ENCODE measurements at regions not wholly inside any gene's neighbourhood (a gene's known extent, or its start where the extent isn't known, plus 50 kb on each side); places are given as distances from the start of the nearest gene placed in this dataset.

DNA sequence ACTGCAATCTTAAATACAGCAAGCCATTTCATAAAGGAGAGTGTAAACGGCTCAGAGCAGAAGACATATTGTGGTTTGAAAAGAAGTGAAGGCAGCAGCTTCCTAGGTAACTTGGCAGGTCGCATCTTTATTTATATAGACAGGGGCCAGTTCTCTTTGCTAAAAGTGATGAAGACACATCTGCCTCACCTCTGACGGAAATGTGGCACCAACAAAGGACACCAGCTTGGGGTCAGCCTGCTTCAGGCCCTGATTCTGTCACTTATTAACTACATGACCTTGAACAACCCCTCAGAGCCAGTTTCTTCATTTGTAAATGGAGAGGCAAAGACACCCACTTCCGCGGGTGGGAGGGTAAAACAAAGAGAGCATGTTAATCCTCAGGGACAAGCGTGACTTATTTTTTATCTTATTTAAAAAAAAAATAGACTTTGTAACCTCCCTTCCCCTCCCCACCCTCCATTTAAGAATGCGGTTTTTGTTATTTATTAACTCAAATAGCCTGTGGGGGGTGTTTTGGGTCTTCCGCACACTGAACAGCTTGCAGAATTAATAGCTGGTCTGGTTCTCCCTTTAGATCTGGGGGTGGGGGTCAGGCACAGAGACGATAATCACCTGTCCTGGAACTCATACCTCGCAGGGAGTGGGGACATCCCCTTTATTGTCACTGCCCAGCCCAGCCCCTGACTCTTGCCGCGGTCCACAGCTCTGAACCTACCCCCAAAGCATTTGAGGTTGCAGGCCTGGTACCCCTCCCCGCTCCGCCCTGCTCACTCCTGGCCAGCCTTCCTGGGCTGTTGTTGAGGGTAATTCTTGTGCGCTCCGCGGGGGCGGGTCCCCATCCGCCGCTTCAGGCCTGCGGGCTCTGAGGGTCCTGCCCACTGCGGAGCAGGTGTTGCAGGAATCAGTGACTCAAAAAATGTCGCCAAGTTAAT, 64.2 kb upstream of the TMEM17 start:
- Histone ChIP-seq H3K4me3 (replicated peaks in 1 of 3; ENCODE audit: low read depth in 2 of 3, low read length in 3 of 3) (no peak overlapping the region), H3K36me3 (replicated peaks in 1 of 2; ENCODE audit: control insufficient read depth in 1 of 2, insufficient read depth in 2 of 2, low read length in 2 of 2) (no peaks in the 10 kb centered on the region), H3K27ac (ENCODE audit: low read depth in 1 of 2, low read length in 2 of 2) (no peak overlapping the region), H3K79me2 (ENCODE audit: insufficient read depth, low read length) (no peaks in the 10 kb centered on the region), H3K9ac (ENCODE audit: insufficient read depth, low read length, poor library complexity, severe bottlenecking) (no peak overlapping the region), H2AFZ (ENCODE audit: insufficient read depth, low read depth, low read length, poor library complexity, severe bottlenecking) (peak overlapping the region; percentile 43), H4K20me1 (ENCODE audit: insufficient read depth, low read length) (no peaks in the 10 kb centered on the region), H3K9me3 (replicated peaks in 1 of 2; ENCODE audit: control insufficient read depth in 1 of 2, insufficient read depth in 1 of 2, low read length in 2 of 2) (no peaks in the 10 kb centered on the region), H3K4me2 (replicated peaks; ENCODE audit: extremely low read depth, low read length, poor library complexity, severe bottlenecking) (no peak overlapping the region), H3K4me1 (ENCODE audit: control insufficient read depth in 1 of 2, insufficient read depth in 2 of 2, low read length in 2 of 2) (peaks cover 0 to 5% of the 10 kb centered on the region in 2 donors), H3K27me3 (ENCODE audit: control insufficient read depth in 2 of 2, insufficient read depth in 2 of 2, low read length in 2 of 2) (peaks cover 19 to 33% of the 10 kb centered on the region in 2 donors)
- TF ChIP-seq CTCF (IDR thresholded peaks at IDR 0.05), result no peak
- Mint-ChIP-seq H3K36me3 (no peaks in the 10 kb centered on the region), H3K27ac (no peak overlapping the region), H3K4me1 (peaks cover 6% of the 10 kb centered on the region), H3K27me3 (ENCODE audit: low read depth in 3 of 3) (peaks cover 21 to 26% (median 24%) of the 10 kb centered on the region in 3 donors), H3K9me3 (peaks cover 0 to 7% (median 0%) of the 10 kb centered on the region in 7 donors), H3K4me3 (peak overlapping the region in 1 of 2 donors; percentile 75)
- no peak for DNase-seq
- WGBS (ENCODE audit: insufficient coverage), result 40% methylated on average over 4 of the region's 23 CpGs
- intact Hi-C loops (cut with micrococcal nuclease), result no loop called here

GRCh38 chr2:62568983-62569837, 63.2 kb upstream of the TMEM17 start:
- no peak overlapping the region for H3K9ac ChIP-seq (ENCODE audit: insufficient read depth, low read length, poor library complexity, severe bottlenecking)
- H3K9me3 ChIP-seq (replicated peaks in 1 of 2; ENCODE audit: control insufficient read depth in 1 of 2, insufficient read depth in 1 of 2, low read length in 2 of 2), result no peaks in the 10 kb centered on the region
- H4K20me1 ChIP-seq (ENCODE audit: insufficient read depth, low read length), result no peaks in the 10 kb centered on the region
- no peak overlapping the region for H3K27ac ChIP-seq (ENCODE audit: low read depth in 1 of 2, low read length in 2 of 2)
- Mint-ChIP-seq H3K27me3 (ENCODE audit: low read depth in 3 of 3) (peaks cover 21 to 26% (median 22%) of the 10 kb centered on the region in 3 donors), H3K27ac (no peak overlapping the region), H3K36me3 (no peaks in the 10 kb centered on the region), H3K9me3 (peaks cover 0 to 7% (median 0%) of the 10 kb centered on the region in 7 donors), H3K4me1 (peaks cover 6% of the 10 kb centered on the region), H3K4me3 (no peak overlapping the region)
- H3K4me1 ChIP-seq (ENCODE audit: control insufficient read depth in 1 of 2, insufficient read depth in 2 of 2, low read length in 2 of 2), result peaks cover 0 to 5% of the 10 kb centered on the region in 2 donors
- H3K36me3 ChIP-seq (replicated peaks in 1 of 2; ENCODE audit: control insufficient read depth in 1 of 2, insufficient read depth in 2 of 2, low read length in 2 of 2), result no peaks in the 10 kb centered on the region
- H3K79me2 ChIP-seq (ENCODE audit: insufficient read depth, low read length), result no peaks in the 10 kb centered on the region
- H2AFZ ChIP-seq (ENCODE audit: insufficient read depth, low read depth, low read length, poor library complexity, severe bottlenecking), result no peak overlapping the region
- 100% methylated on average over 3 of the region's 5 CpGs for WGBS (ENCODE audit: insufficient coverage)
- no peak overlapping the region for H3K4me2 ChIP-seq (replicated peaks; ENCODE audit: extremely low read depth, low read length, poor library complexity, severe bottlenecking)
- DNase-seq, result no peak
- TF ChIP-seq CTCF (IDR thresholded peaks at IDR 0.05), result no peak
- intact Hi-C loops (cut with micrococcal nuclease), result no loop called here
- H3K27me3 ChIP-seq (ENCODE audit: control insufficient read depth in 2 of 2, insufficient read depth in 2 of 2, low read length in 2 of 2), result peaks cover 19 to 33% of the 10 kb centered on the region in 2 donors
- no peak overlapping the region for H3K4me3 ChIP-seq (replicated peaks in 1 of 3; ENCODE audit: low read depth in 2 of 3, low read length in 3 of 3)

Data from CD14-positive monocyte (primary cell).